Esophagus squamous epithelium (tissue), 5 donors: ENCODE measurements at regions not wholly inside any gene's neighbourhood (a gene's known extent, or its start where the extent isn't known, plus 50 kb on each side); places are given as distances from the start of the nearest gene placed in this dataset.
"Not testable (repeated sequence)": the region's sequence is repeated elsewhere in the genome, so short reads cannot be mapped to it uniquely, and the experiment has no call there.

Source experiments
- DNase-seq: peaks from one replicate; lab custom pipeline; 2025; lab: John Stamatoyannopoulos, UW
- H3K27ac ChIP-seq, 4 donors: fragments of 200-600 bp; sonication (generic); one replicate each; pipeline ENCODE4 v1.5.1; 2016 to 2019; ENCODE audit warnings: mild to moderate bottlenecking in 1 of 4
- H3K27me3 ChIP-seq, 4 donors: fragments of 200-600 bp; sonication (generic); 1 replicate in 3 of 4; 2 replicates in 1 of 4; pipeline versions ENCODE4 v1.5.1 to v1.6.0; 2017 to 2021; ENCODE audit warnings: antibody characterized with exemption in 1 of 4
- H3K36me3 ChIP-seq, 3 donors: fragments of 200-600 bp; sonication (generic); one replicate each; pipeline ENCODE4 v1.5.1; 2016 to 2019
- H3K4me1 ChIP-seq, 3 donors: fragments of 200-600 bp; sonication (generic); one replicate each; pipeline ENCODE4 v1.5.1; 2017 to 2019
- H3K4me3 ChIP-seq, 4 donors: fragments of 200-600 bp; sonication (generic); 1 replicate in 3 of 4; 2 replicates in 1 of 4; pipeline ENCODE4 v1.5.1; 2016 to 2019; ENCODE audit warnings: mild to moderate bottlenecking in 2 of 4, moderate library complexity in 1 of 4
- H3K9me3 ChIP-seq, 3 donors: fragments of 200-600 bp; sonication (generic); one replicate each; pipeline ENCODE4 v1.5.1; 2016 to 2019
- CTCF ChIP-seq, 6 experiments: fragments of 450-650 bp in 4 of 6; fragments of 200-600 bp in 2 of 6; sonication (generic) in 2 of 6; IDR thresholded peaks; one replicate each; pipeline ENCODE4 v1.5.1; 2016 to 2019; ENCODE audit warnings: antibody characterized with exemption in 6 of 6, mild to moderate bottlenecking in 4 of 6, moderate library complexity in 4 of 6
- POLR2A ChIP-seq, 4 donors: fragments of 450-650 bp; IDR thresholded peaks; one replicate each; pipeline ENCODE4 v1.6.1; 2017; ENCODE audit warnings: antibody characterized with exemption in 4 of 4, mild to moderate bottlenecking in 4 of 4, moderate library complexity in 3 of 4
- WGBS, 2 donors: methylation state at CpG; one replicate each; pipeline ENCODE4 v1.1.5; 2018; 5-methylcytosine and 5-hydroxymethylcytosine counted together
- intact Hi-C: fragments of 100-400 bp; cut with DNase I; formaldehyde crosslinking; loops from one replicate; pipeline ENCODE4 v1.15.0; 2022
- donor health status: DM: yes; HTN: yes; CAD: no.

- H3K27me3 ChIP-seq, H3K4me3 ChIP-seq, intact Hi-C loops, H3K9me3 ChIP-seq, H3K4me1 ChIP-seq, DNase-seq, H3K36me3 ChIP-seq, H3K27ac ChIP-seq: not testable (repeated sequence)
- 31 to 44% methylated on average over 1 of the region's 2 CpGs for WGBS, 2 donors
Observed at GRCh38 chr5:34371417-34371816, 284.7 kb upstream of the RAI14 start.

GRCh38 chr5:34371817-34372216 is 284.3 kb upstream of the RAI14 start:
- H3K27ac ChIP-seq, H3K4me3 ChIP-seq, intact Hi-C loops, H3K9me3 ChIP-seq, H3K4me1 ChIP-seq, H3K36me3 ChIP-seq, DNase-seq, H3K27me3 ChIP-seq: not testable (repeated sequence)
- WGBS, 2 donors = 0 to 39% methylated on average over 1 of the region's 1 CpG

GRCh38 chr5:34372739-34373138 is 283.4 kb upstream of the RAI14 start:
- 29 to 48% methylated on average over 3 to 5 of the region's 5 CpGs for WGBS, 2 donors
- intact Hi-C loops, DNase-seq: not testable (repeated sequence)

GRCh38 chr5:34377651-34378050 is 278.5 kb upstream of the RAI14 start:
- WGBS, 2 donors = 0 to 42% methylated on average over 1 to 2 of the region's 2 CpGs
- H3K36me3 ChIP-seq, intact Hi-C loops, H3K4me3 ChIP-seq, H3K4me1 ChIP-seq, H3K27ac ChIP-seq, H3K9me3 ChIP-seq, H3K27me3 ChIP-seq, DNase-seq: not testable (repeated sequence)

More at GRCh38 chr5:34372739-34373138, 283.4 kb upstream of the RAI14 start:
- not testable (repeated sequence) for H3K4me1 ChIP-seq, H3K27me3 ChIP-seq, H3K27ac ChIP-seq, H3K36me3 ChIP-seq, H3K4me3 ChIP-seq, H3K9me3 ChIP-seq

- intact Hi-C loops, H3K36me3 ChIP-seq, H3K9me3 ChIP-seq, H3K4me1 ChIP-seq, DNase-seq, H3K4me3 ChIP-seq, H3K27ac ChIP-seq, H3K27me3 ChIP-seq: not testable (repeated sequence)
- WGBS, 2 donors = 79 to 94% methylated on average over 2 of the region's 2 CpGs
Observed at GRCh38 chr5:34378498-34378897, 277.6 kb upstream of the RAI14 start.

- DNase-seq, H3K9me3 ChIP-seq, H3K27me3 ChIP-seq, H3K4me1 ChIP-seq, H3K36me3 ChIP-seq, intact Hi-C loops, H3K4me3 ChIP-seq, H3K27ac ChIP-seq: not testable (repeated sequence)
- 60% methylated on average over 2 of the region's 3 CpGs; no CpG with 5 or more reads in 1 of the 2 donors for WGBS, 2 donors
Observed at GRCh38 chr5:34388754-34389153, 267.4 kb upstream of the RAI14 start.

GRCh38 chr5:34409373-34409772 is 246.8 kb upstream of the RAI14 start:
- Histone ChIP-seq H3K27me3 (no peaks in the 10 kb centered on the region), H3K9me3 (no peaks in the 10 kb centered on the region), H3K4me3 (no peak overlapping the region), H3K4me1 (peaks cover 0 to 31% (median 0%) of the 10 kb centered on the region in 3 donors), H3K36me3 (no peaks in the 10 kb centered on the region), H3K27ac (no peak overlapping the region)
- intact Hi-C loops = no loop called here
- TF ChIP-seq CTCF (IDR thresholded peaks at IDR 0.05) (no peak), POLR2A (IDR thresholded peaks at IDR 0.05) (no peak)
- no peak for DNase-seq

- no peak for TF ChIP-seq CTCF (IDR thresholded peaks at IDR 0.05)
- TF ChIP-seq POLR2A (IDR thresholded peaks at IDR 0.05) = no peak
- 42 to 54% methylated on average over 2 of the region's 2 CpGs for WGBS, 2 donors
- peaks cover 0 to 33% (median 0%) of the 10 kb centered on the region in 3 donors for H3K4me1 ChIP-seq
- H3K4me3 ChIP-seq = no peak overlapping the region
- H3K36me3 ChIP-seq = no peaks in the 10 kb centered on the region
- H3K27ac ChIP-seq = no peak overlapping the region
- no peak for DNase-seq
- H3K9me3 ChIP-seq = no peaks in the 10 kb centered on the region
- intact Hi-C loops = no loop called here
- H3K27me3 ChIP-seq = no peaks in the 10 kb centered on the region
Observed at GRCh38 chr5:34410411-34411139, 245.6 kb upstream of the RAI14 start.
